GM18508 (cell line): ENCODE measurements at regions not wholly inside any gene's neighbourhood (a gene's known extent, or its start where the extent isn't known, plus 50 kb on each side); places are given as distances from the start of the nearest gene placed in this dataset.
"Not testable (repeated sequence)": the region's sequence is repeated elsewhere in the genome, so short reads cannot be mapped to it uniquely, and the experiment has no call there.

Source experiments
- ATAC-seq: cut with Tn5 transposase; IDR thresholded peaks from one replicate; pipeline ENCODE4 v1.9.1; 2021; ENCODE audit warnings: moderate number of reproducible peaks; ENCODE audit not compliant: insufficient read depth, unreplicated experiment

- ATAC-seq: no peak
These were observed 149.0 kb upstream of the ARG1 start for GRCh38 chr6:131424016-131424415.

- ATAC-seq: no peak
These were observed 148.6 kb upstream of the ARG1 start for GRCh38 chr6:131424475-131424874.

- ATAC-seq: no peak
These were observed 145.5 kb upstream of the ARG1 start for GRCh38 chr6:131427434-131428058.

GRCh38 chr6:131430531-131430930 lies 142.5 kb upstream of the ARG1 start:
- ATAC-seq: no peak

GRCh38 chr6:131431718-131432117 lies 141.3 kb upstream of the ARG1 start:
- ATAC-seq: no peak

- no peak for ATAC-seq
These were observed 139.1 kb upstream of the ARG1 start for GRCh38 chr6:131433927-131434326.

GRCh38 chr6:131436358-131436757 lies 136.7 kb upstream of the ARG1 start:
- no peak for ATAC-seq

GRCh38 chr6:131443014-131443413 lies 130.0 kb upstream of the ARG1 start:
- no peak for ATAC-seq

GRCh38 chr6:131443514-131443913 lies 129.5 kb upstream of the ARG1 start:
- ATAC-seq: no peak

GRCh38 chr6:131445356-131445755 lies 127.7 kb upstream of the ARG1 start:
- not testable (repeated sequence) for ATAC-seq

- ATAC-seq: no peak
These were observed 122.2 kb upstream of the ARG1 start for GRCh38 chr6:131450861-131451260.

- no peak for ATAC-seq
These were observed 121.5 kb upstream of the ARG1 start for GRCh38 chr6:131451321-131452144.

- ATAC-seq: no peak
These were observed 119.2 kb upstream of the ARG1 start for GRCh38 chr6:131453803-131454202.

GRCh38 chr6:131456565-131456964 lies 116.5 kb upstream of the ARG1 start:
- ATAC-seq: no peak

GRCh38 chr6:131459005-131459404 lies 114.0 kb upstream of the ARG1 start:
- ATAC-seq: no peak

- no peak for ATAC-seq
These were observed 112.4 kb upstream of the ARG1 start for GRCh38 chr6:131460614-131461000.

- no peak for ATAC-seq
These were observed 103.9 kb upstream of the ARG1 start for GRCh38 chr6:131469130-131469529.

GRCh38 chr6:131470534-131470933 lies 102.5 kb upstream of the ARG1 start:
- no peak for ATAC-seq

- no peak for ATAC-seq
These were observed 101.7 kb upstream of the ARG1 start for GRCh38 chr6:131471331-131471730.

- not testable (repeated sequence) for ATAC-seq
These were observed 99.7 kb upstream of the ARG1 start for GRCh38 chr6:131473303-131473702.

- ATAC-seq: no peak
These were observed 96.7 kb upstream of the ARG1 start for GRCh38 chr6:131476362-131476761.

- ATAC-seq: not testable (repeated sequence)
These were observed 94.2 kb upstream of the ARG1 start for GRCh38 chr6:131478740-131479211.
